NCI-H526 (cell line): ENCODE measurements at regions not wholly inside any gene's neighbourhood (a gene's known extent, or its start where the extent isn't known, plus 50 kb on each side); places are given as distances from the start of the nearest gene placed in this dataset.

Experiments
- DNase-seq, 2 experiments: peaks; one replicate each; lab custom pipeline; 2025; lab: John Stamatoyannopoulos, UW

DNA sequence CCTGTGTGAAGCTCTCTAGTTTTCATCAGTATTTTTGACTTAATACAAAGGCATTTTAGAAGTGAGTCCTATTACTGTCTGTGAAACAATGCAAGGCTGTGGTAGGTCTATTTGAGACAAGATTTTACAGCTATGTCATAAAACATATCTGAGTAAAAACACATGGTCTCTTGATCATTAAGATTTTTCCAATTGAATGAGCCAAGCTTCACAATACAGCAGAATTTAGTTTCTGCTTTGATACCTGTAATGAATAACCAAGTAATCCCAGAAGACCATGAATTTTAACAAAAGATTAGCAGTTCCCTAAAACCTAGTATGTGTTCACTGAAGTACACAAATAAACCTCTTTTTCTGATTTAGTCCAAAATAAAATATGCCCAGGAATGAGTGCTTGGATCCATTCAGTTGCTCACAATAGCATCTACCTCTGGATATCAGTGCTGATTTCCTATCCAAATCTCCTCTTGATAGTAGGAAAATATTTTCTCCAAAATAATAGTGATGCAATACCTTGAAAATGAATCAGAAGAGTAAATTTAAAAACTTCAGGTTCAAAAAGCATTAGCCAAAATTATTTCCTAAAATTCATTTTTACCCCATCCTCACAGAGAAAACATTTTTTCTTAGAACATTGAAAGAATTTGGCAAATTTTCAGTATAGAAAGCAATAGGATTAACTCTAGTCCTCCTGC is 533.5 kb upstream of the SGCG start:
- DNase-seq, result no peak

DNA sequence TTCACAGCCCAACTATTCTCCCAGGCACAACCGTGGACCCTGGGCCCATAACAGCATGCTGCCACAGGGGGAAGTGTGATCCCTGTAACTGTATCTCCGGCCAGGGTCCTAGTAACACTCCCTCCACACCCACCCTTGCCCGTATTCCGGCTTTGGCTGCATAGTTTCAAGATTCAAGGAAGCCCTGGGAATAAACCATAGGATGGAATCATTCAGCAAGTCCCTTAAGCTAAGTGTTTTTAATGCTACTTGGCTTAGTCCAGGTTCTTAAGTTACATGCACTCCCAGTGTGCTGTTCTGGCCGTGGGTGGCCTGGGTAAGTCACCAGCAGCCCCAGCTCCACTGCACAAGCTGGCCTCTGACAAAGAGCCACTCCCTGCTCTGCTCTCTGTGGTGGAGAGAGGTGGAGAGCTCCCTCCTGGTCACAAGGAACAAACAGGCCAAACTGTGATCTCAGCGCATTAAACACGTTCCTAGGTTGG is 532.4 kb upstream of the SGCG start:
- no peak for DNase-seq

DNA sequence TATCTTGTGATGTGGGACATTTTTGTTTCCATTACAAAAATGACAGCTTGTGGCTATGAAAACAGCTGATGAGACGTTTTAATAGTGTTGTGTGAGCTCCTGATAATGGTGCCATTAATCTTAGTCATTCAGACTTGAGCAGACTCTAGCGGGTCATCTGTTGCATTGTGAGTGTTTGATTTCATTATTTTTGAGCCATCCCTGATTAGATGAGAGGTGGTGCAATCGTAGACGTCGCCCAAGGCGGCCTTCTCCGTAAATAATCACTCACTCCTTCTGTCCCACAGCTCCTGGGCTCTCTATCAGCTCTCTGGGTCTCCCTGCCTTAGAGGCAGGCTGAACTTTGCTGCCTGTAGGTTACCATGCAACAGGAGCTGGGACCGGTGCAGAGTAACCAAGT is 528.0 kb upstream of the SGCG start:
- DNase-seq, result no peak

DNA sequence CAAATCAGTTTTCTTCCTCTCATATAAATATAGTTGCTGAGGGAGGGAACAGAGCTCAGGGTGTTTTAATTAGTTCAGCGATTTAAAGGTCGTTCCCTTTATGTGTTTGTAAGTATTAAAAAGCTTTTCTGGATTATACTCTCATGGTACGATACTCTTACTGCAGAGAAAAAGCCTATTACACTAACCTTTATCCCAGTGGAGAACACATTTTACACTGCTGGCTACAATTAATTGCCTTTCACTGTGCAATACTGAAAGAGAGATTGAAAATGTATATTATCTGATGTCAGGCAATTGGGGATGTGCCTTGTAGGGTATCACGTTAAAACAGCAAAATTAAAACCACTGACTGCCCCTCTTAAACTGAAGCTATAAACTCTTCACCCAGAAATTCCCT is 526.9 kb upstream of the SGCG start:
- DNase-seq, result no peak

DNA sequence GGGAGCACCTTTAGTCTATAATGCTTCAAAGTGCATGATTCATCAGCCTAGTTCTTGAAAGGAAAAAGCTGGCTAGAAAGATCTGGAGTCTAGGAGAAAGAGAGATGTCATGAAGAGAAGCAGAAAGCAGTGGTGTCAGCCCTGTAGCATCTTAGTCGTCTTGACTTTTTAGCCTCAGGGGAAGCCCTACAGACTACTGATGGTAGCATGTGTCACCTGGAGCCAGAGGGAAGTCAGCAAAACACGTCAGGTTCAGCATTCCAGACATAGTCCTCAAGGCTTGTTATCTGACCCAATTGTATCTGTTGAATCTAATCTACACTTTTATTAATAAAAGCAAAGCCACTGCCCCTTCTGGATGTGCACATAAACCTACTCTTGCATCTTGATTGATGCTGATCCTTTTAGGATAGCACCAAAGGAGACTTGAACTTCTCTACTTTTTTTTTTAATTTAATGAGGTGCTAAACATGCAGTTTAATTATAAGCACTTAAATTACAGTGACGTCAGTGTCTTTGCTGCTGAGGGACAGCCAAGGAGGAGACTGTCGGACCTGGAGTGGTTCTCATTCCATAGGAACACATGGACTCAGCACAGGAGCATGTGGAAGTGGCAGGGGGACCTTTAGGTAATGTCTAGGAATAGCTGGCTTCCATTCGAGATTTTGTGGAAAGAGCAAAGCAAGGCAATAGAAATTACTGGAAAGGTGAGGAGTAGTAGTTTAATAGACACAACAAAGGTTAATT is 525.5 kb upstream of the SGCG start:
- DNase-seq, result no peak

DNA sequence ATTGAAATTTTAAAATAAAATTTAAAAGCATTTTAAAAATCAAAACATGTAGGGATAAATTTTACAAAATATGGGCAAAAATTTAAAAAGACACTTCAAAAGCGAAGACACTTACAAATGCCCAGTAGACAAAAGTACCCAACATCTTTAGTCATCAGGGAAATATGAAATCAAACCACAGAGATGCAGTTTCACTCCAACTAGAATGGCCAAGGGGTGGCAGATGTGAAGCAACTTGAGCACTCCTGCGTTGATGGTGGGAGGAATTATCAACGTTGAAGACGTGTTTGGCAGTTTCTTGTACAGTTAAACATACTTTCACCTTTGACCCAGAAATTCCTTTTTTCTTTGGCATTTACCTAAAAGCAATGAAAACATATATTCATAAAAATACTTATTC is 518.0 kb upstream of the SGCG start:
- no peak for DNase-seq

DNA sequence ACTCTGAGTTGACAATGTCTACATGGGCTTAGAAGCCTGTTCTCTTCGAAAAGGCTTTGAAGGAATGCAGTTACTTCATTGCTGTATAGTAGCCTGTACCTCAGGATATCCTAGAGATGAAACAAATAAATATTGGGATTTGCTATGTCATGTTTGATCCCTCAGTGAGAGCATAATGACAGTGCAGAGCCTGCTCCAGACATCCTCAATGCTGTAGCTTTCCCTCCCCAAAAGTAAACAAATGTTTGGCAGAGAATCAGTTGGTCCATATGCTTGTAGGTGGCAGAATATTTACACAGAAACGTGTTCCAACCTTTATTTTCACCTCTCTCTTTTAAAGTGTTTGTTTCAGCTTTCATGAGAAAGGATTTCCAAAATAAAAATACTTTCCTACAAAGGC is 515.3 kb upstream of the SGCG start:
- peak in 1 of 2 experiments; percentile 35 for DNase-seq

DNA sequence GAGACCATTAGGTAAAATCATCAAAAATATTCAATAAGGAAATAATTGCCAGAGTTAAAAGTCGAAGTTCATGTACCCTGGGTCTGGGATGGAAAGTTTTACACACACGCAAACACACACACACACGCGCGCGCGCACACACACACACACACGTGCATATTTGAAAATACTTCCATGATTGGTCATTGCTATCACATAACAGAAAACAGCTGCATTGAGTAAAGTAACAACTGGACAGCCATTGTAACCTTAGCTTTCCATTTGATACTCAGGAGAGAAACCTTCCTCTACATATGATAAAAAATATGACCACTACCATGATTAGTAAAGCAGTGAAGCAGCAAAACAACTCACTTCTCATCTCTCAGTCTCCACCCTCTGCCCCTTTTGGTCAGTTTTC is 490.0 kb upstream of the SGCG start:
- no peak for DNase-seq

DNA sequence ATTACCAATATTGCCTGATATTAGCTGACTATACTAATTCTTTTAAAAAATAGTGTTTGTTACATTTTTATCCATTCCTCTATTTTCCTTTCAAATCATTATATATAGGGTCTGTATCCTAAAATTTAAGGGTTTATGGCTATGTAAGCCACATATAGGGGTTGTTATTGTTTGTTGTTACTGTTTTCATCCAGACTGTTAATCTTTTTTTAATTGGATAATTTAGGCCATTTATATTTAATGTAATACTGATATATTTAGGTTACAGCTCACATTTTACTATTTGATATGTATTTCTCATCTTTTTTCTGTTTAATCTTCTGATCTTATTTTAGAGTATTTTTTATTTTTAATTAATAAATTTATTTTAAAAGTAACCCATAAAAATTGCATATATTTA is 487.1 kb upstream of the SGCG start:
- no peak for DNase-seq

DNA sequence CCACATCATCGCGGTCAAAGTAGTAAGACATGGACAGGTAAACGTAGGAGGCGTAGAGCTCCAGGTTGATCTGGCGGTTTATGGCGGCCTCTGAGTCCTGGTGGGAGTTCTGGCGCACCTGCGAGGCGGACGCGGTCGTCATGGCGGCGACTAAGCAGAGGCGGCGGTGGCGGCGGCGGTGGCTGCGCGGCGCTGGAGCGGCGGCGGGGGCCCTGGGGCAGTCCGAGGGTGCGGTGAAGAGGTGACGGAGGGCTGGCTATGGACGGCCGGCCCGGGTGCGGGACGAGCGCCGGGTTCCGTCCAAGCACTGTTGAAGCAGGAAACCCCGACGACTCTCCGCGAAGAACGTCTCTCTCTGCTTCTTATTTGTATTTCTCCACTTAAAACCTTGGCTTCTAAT is 484.3 kb upstream of the SGCG start:
- no peak for DNase-seq

DNA sequence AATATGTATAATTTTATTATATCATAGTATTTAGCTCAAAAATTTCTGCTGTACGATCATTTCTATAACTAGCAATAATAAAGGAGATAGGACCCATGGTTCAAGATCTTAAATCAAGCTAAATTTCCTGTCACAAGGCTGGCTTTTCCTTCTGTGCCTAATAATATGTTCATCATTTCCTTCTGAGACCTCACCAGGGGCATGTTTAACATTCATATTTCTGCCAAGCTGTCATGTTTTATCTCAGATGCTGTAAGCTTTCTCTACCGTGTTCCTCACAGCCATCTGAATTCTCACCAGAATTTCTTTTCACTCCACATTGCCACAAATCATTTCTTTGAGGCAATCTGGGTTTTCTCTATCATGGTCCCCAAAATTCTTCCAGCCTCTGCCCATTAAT is 482.3 kb upstream of the SGCG start:
- DNase-seq, result no peak

DNA sequence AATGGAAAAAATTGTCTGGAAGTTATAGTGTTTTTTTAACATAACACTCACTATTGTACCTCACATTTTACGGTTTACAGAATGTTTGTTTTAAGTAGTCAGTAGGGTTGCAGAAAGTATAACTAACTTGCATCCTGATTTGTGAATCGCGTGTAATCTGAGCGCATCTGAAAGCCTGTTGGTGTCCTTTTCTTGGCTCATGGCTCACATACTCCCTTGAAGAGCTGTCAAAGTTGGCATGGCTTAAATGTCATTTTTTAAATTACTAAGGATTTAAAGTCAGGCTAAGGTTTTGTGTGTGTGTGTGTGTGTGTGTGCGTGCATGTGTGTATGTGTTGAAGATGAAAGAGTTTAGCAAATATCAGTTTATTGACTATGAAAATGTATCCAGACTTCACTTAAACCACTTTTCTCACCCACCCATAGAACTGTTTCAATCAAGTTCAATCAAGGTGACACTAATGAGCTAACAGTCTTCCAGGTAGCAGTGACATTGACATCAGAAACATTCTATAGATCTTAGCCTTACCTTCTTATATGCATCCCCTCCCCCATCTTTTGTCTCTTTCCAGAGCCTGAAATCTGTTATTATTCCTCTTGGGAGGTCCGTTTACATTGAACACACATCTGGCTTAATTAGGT is 480.4 kb upstream of the SGCG start:
- no peak for DNase-seq

DNA sequence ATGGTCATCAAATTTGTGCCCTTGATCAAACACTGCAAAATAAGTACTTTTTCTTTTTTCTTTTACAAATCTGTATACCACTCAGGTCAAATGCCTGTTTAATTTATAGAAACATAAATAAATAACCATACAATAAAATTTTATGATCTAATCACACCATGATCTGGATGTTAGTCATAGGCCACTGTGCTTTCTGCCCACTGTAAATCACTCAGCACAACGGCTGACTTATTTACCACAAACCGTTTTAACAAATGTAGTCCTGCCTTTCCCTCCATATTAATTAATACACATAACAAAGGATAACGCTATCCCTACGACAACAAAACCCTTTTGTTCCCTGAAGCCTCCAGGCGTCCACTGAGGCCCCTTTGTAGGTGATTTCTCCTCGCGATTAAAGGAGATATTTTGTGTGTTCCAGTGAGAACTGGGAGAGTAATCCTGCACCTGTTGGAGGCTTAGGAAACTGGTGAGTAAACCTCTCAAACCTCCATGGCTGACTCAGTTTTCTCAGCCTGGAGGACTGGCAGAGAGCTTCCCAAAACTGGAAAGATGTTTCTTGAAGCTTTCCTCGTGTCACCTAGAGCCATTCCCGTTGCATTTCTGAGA is 477.1 kb upstream of the SGCG start:
- peak; percentile 66 to 79 for DNase-seq

DNA sequence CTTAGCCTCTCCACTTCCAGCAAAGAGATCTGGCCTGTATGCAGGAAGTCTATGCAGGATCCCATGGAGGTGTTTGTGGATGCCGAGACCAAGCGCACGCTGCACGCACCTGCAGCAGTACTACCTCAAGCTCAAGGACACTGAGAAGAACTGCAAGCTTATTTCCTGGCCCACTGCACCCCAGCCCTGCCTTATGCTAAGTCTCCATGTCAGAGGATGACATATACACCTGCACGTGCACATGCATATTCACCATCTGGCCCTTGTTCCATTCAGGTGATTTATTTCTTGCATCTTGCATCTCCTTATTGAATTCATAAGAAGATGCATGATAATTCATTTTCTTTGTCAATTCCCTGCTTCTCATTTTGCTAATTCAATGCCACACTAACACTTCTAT is 472.8 kb upstream of the SGCG start:
- DNase-seq, result no peak

DNA sequence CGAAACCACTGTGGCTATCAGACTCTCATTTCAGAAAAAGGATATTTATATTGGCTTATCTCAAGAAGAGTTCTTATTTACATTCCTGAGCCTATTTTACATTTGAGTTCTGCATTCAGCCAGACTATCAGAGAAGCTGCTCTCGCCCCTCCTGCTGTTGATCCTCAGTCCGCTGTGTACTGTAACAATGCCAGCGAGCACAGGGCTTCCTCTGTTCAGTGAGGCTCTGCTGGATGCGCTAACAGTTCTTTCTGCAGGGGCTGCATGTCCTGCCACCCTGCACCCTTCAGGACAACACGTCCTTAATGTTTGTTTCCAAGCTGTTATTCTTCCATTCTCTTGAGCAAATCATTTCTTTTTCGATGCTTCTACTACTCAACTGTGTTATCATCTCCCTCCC is 463.7 kb upstream of the SGCG start:
- no peak for DNase-seq

DNA sequence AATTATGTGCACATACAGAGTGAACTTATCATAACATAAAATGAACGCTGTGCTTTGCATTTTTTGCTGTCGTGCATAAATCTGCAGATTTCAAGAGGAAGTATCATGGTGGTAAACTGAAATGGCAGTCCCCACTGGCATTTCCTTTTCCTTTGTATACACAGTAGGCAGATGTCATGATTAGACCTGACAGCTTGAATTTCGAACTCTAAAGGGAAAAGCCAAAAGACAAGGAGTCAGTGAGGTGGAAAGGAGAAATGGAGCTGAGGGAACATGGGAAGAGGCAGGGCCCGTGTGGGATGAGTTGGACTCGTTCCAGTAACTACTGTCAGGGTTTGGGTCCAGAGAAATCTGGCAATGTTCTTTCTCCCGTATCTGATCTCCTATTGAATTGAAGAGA is 454.1 kb upstream of the SGCG start:
- no peak for DNase-seq

DNA sequence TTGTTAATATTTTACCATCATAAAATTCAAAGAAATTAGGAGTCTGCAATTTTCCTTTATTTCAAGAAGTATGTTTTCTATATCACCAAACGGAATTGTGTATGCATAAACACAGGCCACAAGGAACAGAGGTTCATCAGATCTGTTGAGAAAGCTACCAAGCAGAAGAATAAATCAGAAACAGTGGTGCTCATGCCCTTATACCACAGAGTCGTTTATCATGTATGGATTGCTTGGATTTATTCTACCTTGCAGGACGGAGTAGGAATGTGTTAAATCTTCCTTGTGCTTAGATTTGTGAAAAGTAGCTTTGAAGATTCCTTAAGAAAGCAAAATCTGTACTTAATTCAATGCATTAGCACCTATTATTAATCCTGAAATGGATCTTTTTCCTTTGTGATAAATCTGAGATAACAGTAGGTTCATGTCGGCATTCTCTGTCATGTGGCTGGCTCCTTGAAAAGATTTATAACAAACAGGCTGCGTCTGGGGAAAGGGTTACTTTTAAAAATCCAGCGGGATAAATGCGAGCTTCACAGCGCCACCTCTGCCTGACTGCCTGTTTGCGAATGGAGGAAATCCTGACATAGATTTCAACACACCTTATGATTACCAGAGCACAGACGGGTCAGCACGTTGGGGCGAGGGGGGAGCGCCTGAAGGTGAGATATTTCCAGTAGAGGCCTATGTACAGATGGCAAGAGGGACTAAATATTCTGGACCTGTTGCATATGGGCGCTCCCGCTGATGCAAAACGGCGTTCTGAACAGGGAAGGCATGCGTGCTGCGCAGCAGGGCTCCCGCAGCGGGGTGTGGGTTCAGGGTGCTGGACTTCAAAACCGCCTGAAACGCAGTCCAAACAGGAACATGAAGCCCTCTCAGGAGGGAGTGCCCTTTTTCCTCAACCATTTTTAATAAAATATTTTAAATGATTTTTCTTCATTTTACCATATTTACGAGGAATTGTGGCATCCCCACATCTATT is 445.5 kb upstream of the SGCG start:
- no peak for DNase-seq

DNA sequence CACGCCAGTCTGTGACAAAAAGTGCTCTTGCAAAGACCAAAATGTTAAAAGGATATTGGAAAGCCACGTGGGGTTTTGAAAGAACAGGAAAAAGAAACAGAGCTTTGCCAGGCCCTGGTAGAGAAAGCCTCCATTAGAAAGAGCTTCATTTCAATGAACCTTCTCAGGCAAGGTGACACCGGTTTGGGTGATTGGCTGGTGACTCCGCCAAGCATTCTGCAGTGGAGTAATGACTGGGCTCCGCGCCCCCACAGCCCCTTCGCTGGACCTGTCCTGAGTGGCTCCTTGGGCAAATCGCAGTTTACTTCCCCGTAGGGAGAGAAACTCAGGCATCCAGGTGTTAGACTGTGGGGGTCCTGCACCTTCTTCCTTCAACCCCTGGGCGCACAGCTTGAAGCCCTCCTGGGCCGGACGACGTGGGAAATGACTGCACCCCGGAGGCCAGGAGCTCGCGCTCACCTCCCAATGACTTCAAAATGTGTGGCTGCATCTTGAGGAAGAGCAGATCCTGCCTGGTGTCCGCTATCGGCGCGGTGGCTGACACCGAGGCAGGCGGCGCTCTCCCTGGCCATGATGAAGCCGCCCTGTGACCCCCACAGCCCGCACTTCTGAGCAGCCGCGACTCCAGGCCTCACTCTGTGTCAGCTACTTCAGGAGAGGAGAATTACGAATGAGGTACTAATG is 444.6 kb upstream of the SGCG start:
- DNase-seq, result no peak

DNA sequence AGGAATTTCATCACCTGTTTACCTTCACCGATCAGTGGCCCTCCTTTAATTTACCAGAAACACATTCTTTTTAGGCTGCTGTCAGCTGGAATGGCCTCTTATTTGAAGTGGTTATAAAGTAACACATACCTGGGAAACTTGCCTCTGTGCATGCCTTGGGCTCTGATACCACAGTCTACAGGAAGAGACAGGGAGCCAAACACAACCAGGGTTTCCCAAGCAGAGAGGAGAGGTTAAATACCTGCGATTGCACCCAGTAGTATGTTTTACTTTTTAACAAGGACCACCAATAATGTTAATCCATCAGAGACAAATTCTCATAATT is 444.0 kb upstream of the SGCG start:
- DNase-seq, result no peak

DNA sequence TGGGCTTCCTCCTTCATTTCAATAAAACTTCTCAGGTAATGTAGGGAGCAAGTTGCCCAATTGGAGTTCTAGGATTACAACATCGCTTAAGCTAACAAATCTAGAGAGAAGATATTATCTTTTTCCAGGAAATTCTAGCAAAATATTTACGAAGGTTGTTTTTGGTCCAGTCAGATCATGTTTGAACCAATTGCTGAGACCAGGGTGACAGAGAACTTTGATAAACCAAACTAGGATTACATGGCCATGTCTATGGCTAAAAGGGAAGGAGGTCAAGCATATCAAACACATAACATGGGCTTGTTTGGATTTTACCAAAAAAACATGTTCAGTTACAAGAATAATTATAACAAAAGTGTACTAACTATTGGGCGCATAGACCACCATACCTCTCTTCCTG is 442.4 kb upstream of the SGCG start:
- DNase-seq, result no peak

DNA sequence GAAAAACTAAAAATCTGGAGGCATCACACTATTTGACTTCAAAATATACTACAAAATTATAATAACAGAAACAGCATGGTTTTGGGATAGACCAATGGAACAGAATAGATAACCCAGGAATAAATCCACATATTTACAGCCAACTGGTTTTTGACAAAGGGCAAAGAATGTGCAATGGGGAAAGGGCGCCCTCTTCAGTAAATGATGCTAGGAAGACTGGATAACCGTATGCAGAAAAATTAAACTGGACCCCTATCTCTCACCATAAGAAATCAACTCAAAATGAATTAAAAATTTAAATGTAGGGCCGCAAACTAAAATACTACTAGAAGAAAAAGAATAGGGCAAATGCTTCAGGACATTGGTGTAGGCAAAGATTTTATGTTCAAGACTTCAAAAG is 440.5 kb upstream of the SGCG start:
- peak; percentile 14 to 66 for DNase-seq
